Islet precursor cell (in vitro differentiated cells): ENCODE measurements at regions not wholly inside any gene's neighbourhood (a gene's known extent, or its start where the extent isn't known, plus 50 kb on each side); places are given as distances from the start of the nearest gene placed in this dataset.
A peak's percentile ranks its signal among the peaks of the same experiment; 100 is the strongest.

ENCODE experiments used
- DNase-seq: peaks from one replicate; pipeline ENCODE4 v3.0.0-alpha.2; 2018

DNA sequence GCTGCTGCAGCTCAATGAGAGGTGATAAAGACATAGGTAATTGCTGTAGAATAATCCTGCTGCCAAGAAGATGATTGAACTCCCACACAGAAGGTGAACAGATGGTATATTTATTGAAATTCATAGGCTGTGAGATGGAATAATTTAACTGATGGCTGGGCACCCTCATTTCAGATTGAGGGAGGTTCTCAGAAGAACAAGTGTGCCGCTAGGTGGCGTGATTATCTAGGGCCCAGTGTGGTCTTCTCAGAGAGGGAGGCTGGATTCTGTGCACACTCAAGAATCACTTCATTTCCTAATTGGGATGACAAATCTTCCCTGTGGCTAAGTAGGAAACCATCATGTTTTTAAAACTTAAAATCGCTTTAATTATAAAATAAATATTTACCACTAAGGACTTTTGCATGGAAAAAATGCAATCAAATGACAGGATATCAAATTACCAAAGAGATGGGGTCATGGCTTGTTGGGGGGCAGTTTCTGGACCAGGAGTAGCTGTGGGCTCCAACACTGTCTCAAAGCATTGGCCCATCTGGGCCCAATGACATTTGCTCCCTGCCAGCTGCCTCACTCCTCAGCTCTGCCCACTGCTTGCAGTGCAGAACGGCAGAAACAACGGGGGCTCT lies 132.3 kb downstream of the SNAPC1 start:
- DNase-seq, result peak; percentile 70

DNA sequence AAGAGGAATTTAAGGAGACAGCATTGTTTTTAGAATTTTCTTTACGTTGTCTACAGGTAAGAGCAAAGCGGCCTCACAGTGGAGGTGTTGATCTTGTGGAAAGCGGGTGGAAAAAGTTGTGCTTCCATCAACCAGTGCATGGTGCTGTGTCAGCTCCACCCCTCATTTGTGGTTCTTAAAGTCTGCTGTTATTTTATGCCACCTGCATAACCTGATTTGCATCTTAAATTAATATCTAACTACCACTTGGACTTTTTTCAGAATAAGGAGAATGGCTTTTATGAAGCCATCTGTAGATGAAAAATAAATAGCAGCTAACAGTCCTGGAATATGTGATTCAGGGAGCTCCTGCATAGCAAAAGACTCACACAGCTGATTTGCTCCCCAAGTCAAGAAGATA lies 135.1 kb downstream of the SNAPC1 start:
- no peak for DNase-seq

- no peak for DNase-seq
These were observed 136.3 kb downstream of the SNAPC1 start for GRCh38 chr14:61898568-61898967.

GRCh38 chr14:61899497-61899896 lies 137.3 kb downstream of the SNAPC1 start:
- no peak for DNase-seq

- DNase-seq, result no peak
These were observed 142.7 kb downstream of the SNAPC1 start for GRCh38 chr14:61904946-61905345.

DNA sequence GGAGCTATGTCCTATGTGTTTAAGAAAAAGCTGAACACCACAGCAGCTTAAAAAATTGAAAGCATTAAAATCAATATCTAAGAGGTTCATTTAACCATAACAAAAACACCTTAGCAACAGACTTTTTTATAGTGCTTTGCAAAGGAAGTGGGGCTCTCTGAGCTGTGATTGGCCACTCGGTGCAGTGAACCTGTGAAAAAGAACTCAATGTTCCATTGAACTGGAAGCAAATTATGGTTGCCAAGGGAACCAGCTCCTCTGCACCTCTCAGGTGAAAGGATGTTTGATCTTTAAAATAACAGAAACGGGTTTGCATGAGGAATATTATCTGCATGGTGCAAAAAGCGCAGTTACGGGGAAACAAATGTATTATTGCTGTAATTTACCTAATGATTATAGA lies 149.4 kb downstream of the SNAPC1 start:
- DNase-seq, result no peak

DNA sequence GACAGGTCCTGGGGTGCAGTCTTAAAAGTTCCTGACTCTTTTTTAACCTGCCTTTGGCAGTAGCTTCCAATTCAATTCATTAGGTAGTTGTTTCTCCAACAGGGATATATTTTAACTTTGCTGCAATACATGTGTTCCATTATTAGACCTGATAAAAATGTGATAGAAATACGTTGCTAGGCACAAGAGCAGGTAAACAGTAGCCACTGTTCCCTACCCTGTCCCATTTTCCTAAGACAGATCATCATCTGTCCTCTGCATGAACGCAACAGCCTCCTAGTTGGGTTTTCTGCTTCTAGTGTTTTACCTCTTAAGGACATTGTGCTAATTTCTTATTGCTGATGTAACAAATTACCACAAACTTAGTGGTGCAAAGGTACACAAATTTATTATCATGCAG lies 156.8 kb downstream of the SNAPC1 start:
- DNase-seq, result no peak

DNA sequence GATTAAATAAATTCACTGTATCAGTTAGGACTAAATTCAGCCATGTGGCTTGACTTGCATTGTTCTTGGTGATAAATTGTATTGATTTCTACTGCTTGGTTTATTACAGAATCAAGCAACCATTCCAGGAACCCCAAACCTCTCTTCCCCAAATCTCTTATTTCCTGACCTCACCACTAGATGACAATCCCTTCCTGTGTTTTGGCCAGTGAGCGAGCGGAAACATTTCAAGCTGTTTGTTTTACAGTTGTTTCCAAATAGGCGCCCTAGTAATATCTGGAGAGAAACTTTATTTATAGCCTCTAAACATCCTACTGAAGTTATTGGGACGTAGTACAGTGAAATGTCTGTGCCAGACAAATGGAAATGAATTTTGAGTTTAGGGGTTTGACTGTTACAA lies 161.1 kb downstream of the SNAPC1 start:
- no peak for DNase-seq

DNA sequence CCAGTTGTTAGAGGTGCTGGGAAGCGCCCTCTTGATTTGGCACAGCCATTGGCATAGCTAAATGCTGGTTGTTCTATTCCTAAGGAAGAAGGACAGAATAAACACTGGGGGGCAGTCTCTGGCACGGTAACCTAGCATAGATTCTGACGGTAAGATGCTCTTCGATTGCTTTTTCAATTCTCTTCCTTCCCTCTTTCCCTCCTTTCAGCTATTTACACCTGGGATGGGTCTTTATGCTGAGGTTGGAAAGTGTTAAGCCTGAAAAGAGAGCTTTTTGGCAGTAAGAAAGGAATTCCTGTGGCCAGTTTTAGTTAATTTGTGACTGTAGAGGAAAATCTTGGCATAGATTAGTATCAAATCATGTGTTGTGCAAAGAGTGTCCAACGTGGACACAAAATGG lies 162.8 kb downstream of the SNAPC1 start:
- DNase-seq, result peak; percentile 56

DNA sequence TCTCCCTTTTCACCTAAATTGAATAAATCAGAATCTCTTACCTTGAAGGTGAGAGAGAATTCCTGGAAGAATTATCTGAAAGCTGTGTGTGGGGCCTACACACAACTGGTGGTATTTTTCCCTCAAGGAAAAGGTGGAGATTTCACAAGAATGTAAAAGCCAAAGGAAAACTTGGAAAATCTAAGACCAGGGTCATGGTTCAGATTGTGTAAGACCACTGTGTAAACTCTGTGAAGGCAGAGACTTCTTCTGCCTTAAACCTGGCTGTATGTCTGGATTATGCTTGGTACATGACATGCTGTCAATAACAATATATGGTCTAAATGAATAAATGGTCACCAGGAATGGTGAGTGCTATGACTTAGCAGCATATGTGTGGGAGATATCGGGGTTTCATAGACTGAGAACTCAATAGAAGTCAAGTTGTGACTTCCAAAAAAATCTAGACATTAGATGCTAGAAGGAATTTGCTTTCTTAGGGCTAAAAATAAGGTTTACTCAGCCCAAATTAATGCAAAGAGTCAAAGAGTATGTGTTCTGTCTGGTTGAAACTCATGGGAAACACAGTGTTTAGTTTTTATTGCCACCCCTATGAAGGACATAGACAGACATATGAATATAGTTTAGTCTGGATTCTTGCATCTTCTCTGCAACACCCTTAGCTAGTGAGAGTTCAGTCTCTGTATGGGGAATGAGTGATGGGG lies 163.7 kb downstream of the SNAPC1 start:
- no peak for DNase-seq

DNA sequence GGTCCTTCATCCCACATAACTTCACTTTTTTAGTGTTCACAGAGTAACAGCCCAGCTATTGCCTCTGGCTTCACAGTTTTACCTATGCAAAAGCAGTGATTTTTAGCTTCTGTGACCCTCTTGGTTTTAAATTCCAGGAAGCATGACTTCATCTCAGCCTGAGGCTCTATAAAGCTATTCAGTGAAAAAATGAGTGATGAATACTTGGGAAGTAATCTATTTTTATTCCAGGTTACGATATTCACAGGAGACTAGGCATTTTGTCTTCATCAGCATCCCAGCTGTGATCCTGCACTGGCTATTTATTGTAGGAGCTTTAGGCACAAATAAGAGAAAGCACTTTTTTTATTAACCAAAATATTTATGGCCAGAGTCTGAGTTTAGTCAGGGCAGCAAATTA lies 164.8 kb downstream of the SNAPC1 start:
- peak; percentile 59 for DNase-seq

DNA sequence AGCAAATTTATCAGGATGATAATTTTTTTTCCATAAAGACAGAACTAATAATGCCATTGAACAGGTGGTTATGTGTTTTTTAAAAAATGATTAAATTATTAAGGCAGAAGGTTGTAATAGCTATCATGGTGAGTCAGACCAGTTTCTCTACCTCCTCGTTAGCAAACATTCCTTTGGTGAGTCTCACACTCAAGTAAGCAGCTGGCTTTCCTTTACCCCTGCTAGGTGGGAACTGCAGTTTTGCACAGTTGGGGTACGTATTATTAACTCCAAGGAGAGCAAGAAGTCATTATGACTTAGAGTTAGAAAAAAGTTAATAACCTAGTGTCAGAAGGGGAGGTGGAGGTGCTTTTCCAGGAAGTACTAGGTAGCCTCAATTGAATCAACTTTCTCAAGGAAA lies 165.3 kb downstream of the SNAPC1 start:
- peak; percentile 72 for DNase-seq

- DNase-seq, result no peak
These were observed 166.1 kb downstream of the SNAPC1 start for GRCh38 chr14:61928300-61928699.

- no peak for DNase-seq
These were observed 166.5 kb downstream of the SNAPC1 start for GRCh38 chr14:61928701-61929100.

DNA sequence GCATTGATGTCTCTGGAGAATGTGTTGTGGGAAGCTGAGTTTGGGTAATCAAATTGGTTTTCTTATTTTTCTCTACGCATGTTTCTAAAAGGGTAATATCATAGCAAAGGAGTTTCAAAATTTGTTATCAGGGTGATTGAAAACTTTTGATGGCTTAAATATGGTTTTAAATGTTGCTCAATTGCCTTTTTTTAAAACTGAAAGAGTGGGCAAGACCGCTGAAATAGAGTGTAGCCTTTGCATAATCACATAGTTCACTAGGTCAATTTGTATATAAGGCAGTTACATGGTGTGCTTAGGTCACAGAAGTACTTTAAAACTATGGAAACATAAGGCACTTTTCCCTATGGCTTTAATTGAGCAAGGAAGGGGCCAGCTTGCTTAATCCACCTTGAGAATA lies 167.4 kb downstream of the SNAPC1 start:
- no peak for DNase-seq

DNA sequence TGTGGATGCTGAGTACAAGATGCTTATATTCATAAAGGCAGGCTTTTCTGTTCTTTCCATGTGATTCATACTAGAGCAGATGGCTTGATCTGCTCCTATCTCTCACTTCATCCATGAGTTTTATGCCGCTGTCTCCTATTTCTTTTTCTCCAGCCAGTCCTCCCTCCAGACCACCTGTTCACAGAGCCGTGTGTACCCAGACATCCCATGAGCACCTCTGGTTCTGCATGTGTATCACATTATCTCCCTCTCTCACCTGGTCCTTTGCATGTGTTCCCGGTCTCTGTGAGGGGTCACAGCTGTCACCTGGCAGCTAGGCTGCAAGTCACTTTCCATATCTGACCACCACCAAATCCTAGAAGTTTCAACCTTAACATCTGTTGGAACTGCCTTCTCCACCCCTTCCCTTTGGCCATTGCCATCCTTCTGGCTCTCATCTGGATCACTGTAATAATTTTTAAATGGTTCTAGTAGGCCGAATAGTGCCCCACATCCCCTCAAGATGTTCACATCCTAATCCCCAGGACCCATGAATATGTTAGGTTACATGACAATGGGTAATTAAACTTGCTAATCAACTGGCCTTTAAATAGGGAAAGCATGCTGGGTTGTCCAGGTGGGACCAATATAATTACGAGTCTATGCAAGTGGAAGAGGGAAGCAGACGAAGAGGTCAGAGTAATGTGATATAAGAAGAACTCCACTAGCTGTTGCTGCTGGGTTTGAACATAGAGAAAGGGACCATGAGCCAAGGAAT lies 168.1 kb downstream of the SNAPC1 start:
- DNase-seq, result no peak

DNA sequence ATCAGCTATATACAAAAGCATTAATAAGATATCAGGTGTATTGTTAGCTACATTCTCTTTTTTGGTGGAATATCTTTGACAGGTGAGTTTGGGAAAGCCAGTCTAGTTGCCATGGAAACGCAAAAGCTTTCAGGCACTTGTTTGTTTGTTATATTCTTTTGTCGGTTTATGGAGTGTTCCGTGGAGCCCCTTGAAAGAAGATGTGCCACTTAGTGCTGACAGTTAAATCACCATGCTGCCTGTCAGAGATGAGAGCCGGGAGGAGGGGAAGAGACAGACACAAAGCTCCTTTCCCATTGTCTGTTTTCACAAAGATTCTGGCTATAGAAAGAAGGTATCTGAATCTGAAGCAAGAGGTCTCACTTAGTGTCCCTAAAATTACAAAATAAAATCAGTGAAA lies 170.8 kb downstream of the SNAPC1 start:
- no peak for DNase-seq

DNA sequence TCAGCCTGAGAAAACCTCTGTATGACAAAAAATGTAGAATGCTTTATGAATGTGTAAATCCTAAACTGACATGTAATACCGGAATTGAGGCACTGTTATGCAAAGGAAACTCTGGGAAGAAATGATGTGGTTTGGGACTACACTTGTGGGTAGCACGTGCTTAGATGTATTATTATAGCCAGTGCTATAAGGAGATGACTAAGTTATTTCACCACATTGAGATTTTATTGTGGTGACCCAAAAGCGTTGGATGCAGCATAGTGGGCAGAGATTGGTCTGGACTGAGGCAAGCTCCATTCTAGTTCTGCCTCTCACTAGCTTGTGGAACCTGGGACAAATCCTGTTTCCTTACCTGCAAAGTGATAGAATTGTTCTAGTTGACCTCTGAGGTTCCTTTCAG lies 172.2 kb downstream of the SNAPC1 start:
- DNase-seq, result no peak

- no peak for DNase-seq
These were observed 177.6 kb downstream of the SNAPC1 start for GRCh38 chr14:61939776-61940175.

GRCh38 chr14:61940666-61941420 lies 178.6 kb downstream of the SNAPC1 start:
- peak; percentile 97 for DNase-seq

DNA sequence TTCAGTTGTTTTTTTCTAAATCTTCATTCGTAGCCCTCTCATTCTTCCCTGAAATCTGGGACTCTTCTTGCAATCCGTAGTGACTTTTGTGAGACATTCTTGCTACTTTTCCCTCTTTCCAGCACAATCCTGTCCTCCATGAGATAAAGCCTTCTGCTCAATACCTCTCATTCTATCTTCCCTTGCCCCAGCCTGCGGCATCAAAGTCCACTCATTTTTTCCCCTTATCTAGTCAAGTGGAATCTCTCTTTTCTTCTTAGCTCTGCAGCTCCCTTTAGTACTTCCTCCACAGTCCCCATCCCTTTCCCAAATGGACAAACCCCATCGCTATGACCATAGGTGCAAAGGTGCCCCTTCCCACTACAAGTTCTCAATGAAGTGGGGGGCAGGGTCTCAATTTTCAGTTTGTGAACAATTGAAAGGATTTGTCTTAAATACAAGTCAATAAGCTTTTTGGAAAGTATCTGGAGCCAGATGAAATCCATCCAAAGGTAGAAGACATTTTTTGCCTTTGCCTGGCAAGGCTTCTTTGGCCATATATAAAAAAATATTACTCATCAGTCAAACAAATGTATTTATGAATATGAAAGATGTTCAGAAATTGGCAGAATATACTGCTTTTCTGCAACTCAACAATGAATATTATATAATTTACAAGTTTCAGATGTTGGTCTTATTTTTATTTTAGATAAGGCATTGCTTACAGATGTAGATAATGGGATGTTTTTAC lies 179.4 kb downstream of the SNAPC1 start:
- DNase-seq, result no peak

GRCh38 chr14:61948376-61948775 lies 186.2 kb downstream of the SNAPC1 start:
- no peak for DNase-seq

- no peak for DNase-seq
These were observed 188.1 kb downstream of the SNAPC1 start for GRCh38 chr14:61950340-61950739.
